ENCODE measurements at regions not wholly inside any gene's neighbourhood (a gene's known extent, or its start where the extent isn't known, plus 50 kb on each side); places are given as distances from the start of the nearest gene placed in this dataset.

DNA sequence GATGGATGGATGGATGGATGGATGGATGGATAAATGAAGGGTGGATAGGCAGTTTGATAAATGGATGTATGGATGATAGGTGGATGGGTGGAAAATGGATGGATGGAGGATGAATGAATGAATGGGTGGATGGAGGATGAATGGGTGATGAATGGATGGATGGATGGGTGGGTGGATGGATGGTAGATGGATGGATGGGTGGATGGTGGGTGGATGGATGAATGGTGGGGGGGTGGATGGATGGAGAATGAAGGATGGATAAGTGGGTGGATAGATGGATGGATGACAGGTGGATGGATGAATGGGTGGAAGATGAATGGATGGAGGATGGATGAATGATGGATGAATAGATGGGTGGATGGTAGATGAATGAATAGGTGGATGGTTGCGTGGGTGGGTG is 70.1 kb upstream of the BCO1 start:
- TF ChIP-seq EZH2 (IDR thresholded peaks at IDR 0.05; ENCODE audit: low read length), result no peak
- TF ChIP-seq, protein P1, sequence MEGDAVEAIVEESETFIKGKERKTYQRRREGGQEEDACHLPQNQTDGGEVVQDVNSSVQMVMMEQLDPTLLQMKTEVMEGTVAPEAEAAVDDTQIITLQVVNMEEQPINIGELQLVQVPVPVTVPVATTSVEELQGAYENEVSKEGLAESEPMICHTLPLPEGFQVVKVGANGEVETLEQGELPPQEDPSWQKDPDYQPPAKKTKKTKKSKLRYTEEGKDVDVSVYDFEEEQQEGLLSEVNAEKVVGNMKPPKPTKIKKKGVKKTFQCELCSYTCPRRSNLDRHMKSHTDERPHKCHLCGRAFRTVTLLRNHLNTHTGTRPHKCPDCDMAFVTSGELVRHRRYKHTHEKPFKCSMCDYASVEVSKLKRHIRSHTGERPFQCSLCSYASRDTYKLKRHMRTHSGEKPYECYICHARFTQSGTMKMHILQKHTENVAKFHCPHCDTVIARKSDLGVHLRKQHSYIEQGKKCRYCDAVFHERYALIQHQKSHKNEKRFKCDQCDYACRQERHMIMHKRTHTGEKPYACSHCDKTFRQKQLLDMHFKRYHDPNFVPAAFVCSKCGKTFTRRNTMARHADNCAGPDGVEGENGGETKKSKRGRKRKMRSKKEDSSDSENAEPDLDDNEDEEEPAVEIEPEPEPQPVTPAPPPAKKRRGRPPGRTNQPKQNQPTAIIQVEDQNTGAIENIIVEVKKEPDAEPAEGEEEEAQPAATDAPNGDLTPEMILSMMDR (optimal IDR thresholded peaks at IDR 0.05 in 1 of 3, IDR thresholded peaks at IDR 0.05 in 1 of 3, conservative IDR thresholded peaks at IDR 0.05 in 1 of 3; ENCODE audit: extremely low read depth in 1 of 3, insufficient read depth in 2 of 3, low read length in 3 of 3), result no peak
